ENCODE measurements at regions not wholly inside any gene's neighbourhood (a gene's known extent, or its start where the extent isn't known, plus 50 kb on each side); places are given as distances from the start of the nearest gene placed in this dataset.

GRCh38 chrX:38992441-38993096 lies 191.3 kb downstream of the MID1IP1 start:
- H3K4me1 ChIP-seq: peaks cover 0 to 6% (median 0%) of the 10 kb centered on the region in 3 donors
- intact Hi-C loops (cut with DNase I): no loop called here
- ATAC-seq (no peak), DNase-seq (no peak), FAIRE-seq (no peak)
- H3K36me3 ChIP-seq: no peaks in the 10 kb centered on the region
- H3K9me3 ChIP-seq: no peaks in the 10 kb centered on the region
- no peak overlapping the region for H3K27ac ChIP-seq
- no peak overlapping the region for H3K4me3 ChIP-seq
- peaks cover 0 to 3% (median 0%) of the 10 kb centered on the region in 4 donors for H3K27me3 ChIP-seq
- no peak for TF ChIP-seq CTCF (IDR thresholded peaks at IDR 0.05)
- 80 to 93% methylated on average over 12 of the region's 12 CpGs for WGBS, 2 donors

- intact Hi-C loops (cut with DNase I): no loop called here
- DNase-seq (no peak), FAIRE-seq (no peak), ATAC-seq (peak in 3 of 4 donors; percentile 61 to 84 (median 77))
- Histone ChIP-seq H3K27ac (no peak overlapping the region), H3K4me1 (peaks cover 0 to 2% (median 0%) of the 10 kb centered on the region in 3 donors), H3K4me3 (no peak overlapping the region), H3K9me3 (no peaks in the 10 kb centered on the region), H3K27me3 (peaks cover 0 to 3% (median 0%) of the 10 kb centered on the region in 4 donors), H3K36me3 (no peaks in the 10 kb centered on the region)
- TF ChIP-seq CTCF (IDR thresholded peaks at IDR 0.05): no peak
- 28 to 47% methylated on average over 1 of the region's 1 CpG for WGBS, 2 donors
These were observed 192.2 kb downstream of the MID1IP1 start for GRCh38 chrX:38993500-38993899.

- 68 to 85% methylated on average over 2 of the region's 2 CpGs for WGBS, 2 donors
These were observed 197.8 kb downstream of the MID1IP1 start for GRCh38 chrX:38999099-38999498.

GRCh38 chrX:38999967-39000745 lies 198.9 kb downstream of the MID1IP1 start:
- Histone ChIP-seq H3K9me3 (no peaks in the 10 kb centered on the region), H3K27me3 (peaks cover 0 to 3% (median 0%) of the 10 kb centered on the region in 4 donors), H3K4me1 (no peaks in the 10 kb centered on the region), H3K36me3 (no peaks in the 10 kb centered on the region), H3K27ac (no peak overlapping the region), H3K4me3 (no peak overlapping the region)
- DNase-seq (no peak), FAIRE-seq (no peak), ATAC-seq (peak in 2 of 4 donors; percentile 31)
- 60% methylated on average over 2 of the region's 2 CpGs for WGBS, 2 donors
- TF ChIP-seq CTCF (IDR thresholded peaks at IDR 0.05): no peak
- intact Hi-C loops (cut with DNase I): no loop called here

More at GRCh38 chrX:38999099-38999498, 197.8 kb downstream of the MID1IP1 start:
- DNase-seq (no peak), ATAC-seq (no peak), FAIRE-seq (no peak)
- no peaks in the 10 kb centered on the region for H3K9me3 ChIP-seq
- no peak overlapping the region for H3K27ac ChIP-seq
- intact Hi-C loops (cut with DNase I): no loop called here
- TF ChIP-seq CTCF (IDR thresholded peaks at IDR 0.05): no peak
- H3K27me3 ChIP-seq: peaks cover 0 to 3% (median 0%) of the 10 kb centered on the region in 4 donors
- no peaks in the 10 kb centered on the region for H3K4me1 ChIP-seq
- no peaks in the 10 kb centered on the region for H3K36me3 ChIP-seq
- no peak overlapping the region for H3K4me3 ChIP-seq

- 25 to 39% methylated on average over 1 of the region's 1 CpG for WGBS, 2 donors
- intact Hi-C loops (cut with DNase I): no loop called here
- no peak for FAIRE-seq
- Histone ChIP-seq H3K4me1 (no peaks in the 10 kb centered on the region), H3K9me3 (no peaks in the 10 kb centered on the region), H3K36me3 (no peaks in the 10 kb centered on the region), H3K27me3 (peaks cover 0 to 3% (median 0%) of the 10 kb centered on the region in 4 donors), H3K4me3 (no peak overlapping the region), H3K27ac (no peak overlapping the region)
- DNase-seq: no peak
- no peak for TF ChIP-seq CTCF (IDR thresholded peaks at IDR 0.05)
- ATAC-seq: peak; percentile 30 to 71 (median 54)
These were observed 199.5 kb downstream of the MID1IP1 start for GRCh38 chrX:39000802-39001201.
